Cardiac muscle cell (in vitro differentiated cells and primary cell): ENCODE measurements at regions not wholly inside any gene's neighbourhood (a gene's known extent, or its start where the extent isn't known, plus 50 kb on each side); places are given as distances from the start of the nearest gene placed in this dataset.
"Not testable (repeated sequence)": the region's sequence is repeated elsewhere in the genome, so short reads cannot be mapped to it uniquely, and the experiment has no call there.

Experiments used
- DNase-seq, 2 donors: peaks; one replicate each; pipeline versions ENCODE4 v3.0.0 to v3.0.0-alpha.2; 2010 to 2017; ENCODE audit warnings: low read depth in 1 of 2, low spot score in 1 of 2
- H3K27ac ChIP-seq: fragments of 200-600 bp; sonication (generic); 2 replicates; pipeline ENCODE4 v1.5.1; 2016
- H3K27me3 ChIP-seq: fragments of 200-600 bp; sonication (generic); 2 replicates; pipeline ENCODE4 v1.6.0; 2016; ENCODE audit warnings: control low read depth
- H3K36me3 ChIP-seq: fragments of 200-600 bp; sonication (generic); 2 replicates; pipeline ENCODE4 v1.5.1; 2016; ENCODE audit warnings: control low read depth
- H3K4me1 ChIP-seq: fragments of 200-600 bp; sonication (generic); 2 replicates; pipeline ENCODE4 v1.8.1; 2017; ENCODE audit warnings: low read depth, mild to moderate bottlenecking, mixed run types
- H3K4me3 ChIP-seq: fragments of 200-600 bp; sonication (generic); 2 replicates; pipeline ENCODE4 v1.5.1; 2016; ENCODE audit warnings: mild to moderate bottlenecking
- H3K9me3 ChIP-seq: fragments of 200-600 bp; sonication (generic); 2 replicates; pipeline ENCODE4 v1.5.1; 2017; ENCODE audit warnings: low read depth, mild to moderate bottlenecking, control low read depth
- CTCF ChIP-seq: IDR thresholded peaks from 2 replicates; pipeline ENCODE4 v1.5.1; 2012; ENCODE audit warnings: low read depth, mild to moderate bottlenecking, low read length

GRCh38 chr3:89912031-89912430 is 804.6 kb downstream of the EPHA3 start:
- no peaks in the 10 kb centered on the region for H3K9me3 ChIP-seq
- H3K4me3 ChIP-seq: no peak overlapping the region
- no peaks in the 10 kb centered on the region for H3K36me3 ChIP-seq
- no peaks in the 10 kb centered on the region for H3K27me3 ChIP-seq
- H3K4me1 ChIP-seq: no peaks in the 10 kb centered on the region
- TF ChIP-seq CTCF: no peak
- DNase-seq: no peak
- no peak overlapping the region for H3K27ac ChIP-seq

- H3K9me3 ChIP-seq: no peaks in the 10 kb centered on the region
- no peaks in the 10 kb centered on the region for H3K4me1 ChIP-seq
- no peak for TF ChIP-seq CTCF
- DNase-seq: no peak
- H3K4me3 ChIP-seq: no peak overlapping the region
- no peak overlapping the region for H3K27ac ChIP-seq
- no peaks in the 10 kb centered on the region for H3K36me3 ChIP-seq
- no peaks in the 10 kb centered on the region for H3K27me3 ChIP-seq
Measured at GRCh38 chr3:89923921-89924610, 816.6 kb downstream of the EPHA3 start.

- H3K4me3 ChIP-seq: no peak overlapping the region
- no peaks in the 10 kb centered on the region for H3K9me3 ChIP-seq
- TF ChIP-seq CTCF: no peak
- H3K4me1 ChIP-seq: no peaks in the 10 kb centered on the region
- H3K27ac ChIP-seq: no peak overlapping the region
- H3K27me3 ChIP-seq: no peaks in the 10 kb centered on the region
- H3K36me3 ChIP-seq: no peaks in the 10 kb centered on the region
- no peak for DNase-seq
Measured at GRCh38 chr3:89925976-89926375, 818.6 kb downstream of the EPHA3 start.

GRCh38 chr3:89932882-89933281 is 825.5 kb downstream of the EPHA3 start:
- Histone ChIP-seq H3K27me3 (no peaks in the 10 kb centered on the region), H3K27ac (no peak overlapping the region), H3K9me3 (no peaks in the 10 kb centered on the region), H3K4me1 (no peaks in the 10 kb centered on the region), H3K4me3 (no peak overlapping the region), H3K36me3 (no peaks in the 10 kb centered on the region)
- DNase-seq: no peak
- TF ChIP-seq CTCF: no peak

- not testable (repeated sequence) for H3K27ac ChIP-seq, DNase-seq, H3K36me3 ChIP-seq, H3K4me1 ChIP-seq, H3K27me3 ChIP-seq, H3K4me3 ChIP-seq, H3K9me3 ChIP-seq
Measured at GRCh38 chr3:89944461-89944860, 837.0 kb downstream of the EPHA3 start.

- no peak for DNase-seq
- no peak overlapping the region for H3K27ac ChIP-seq
- no peak overlapping the region for H3K4me3 ChIP-seq
- H3K36me3 ChIP-seq: no peaks in the 10 kb centered on the region
- H3K4me1 ChIP-seq: no peaks in the 10 kb centered on the region
- H3K9me3 ChIP-seq: no peaks in the 10 kb centered on the region
- H3K27me3 ChIP-seq: no peaks in the 10 kb centered on the region
- TF ChIP-seq CTCF: no peak
Measured at GRCh38 chr3:89946884-89947283, 839.5 kb downstream of the EPHA3 start.
